Glutamatergic neuron (in vitro differentiated cells): ENCODE measurements at regions not wholly inside any gene's neighbourhood (a gene's known extent, or its start where the extent isn't known, plus 50 kb on each side); places are given as distances from the start of the nearest gene placed in this dataset.

Source experiments
- DNase-seq: peaks from one replicate; pipeline ENCODE4 v3.0.0; 2022
- H3K27ac Mint-ChIP-seq: one replicate; pipeline ENCODE4 v1.8.0; 2020; ENCODE audit warnings: mild to moderate bottlenecking, mixed read lengths, inconsistent platforms; ENCODE audit not compliant: unreplicated experiment
- H3K27me3 Mint-ChIP-seq: one replicate; pipeline ENCODE4 v1.8.0; 2020; ENCODE audit warnings: mild to moderate bottlenecking, moderate library complexity, mixed read lengths, inconsistent platforms; ENCODE audit not compliant: unreplicated experiment
- H3K36me3 Mint-ChIP-seq: one replicate; pipeline ENCODE4 v1.8.0; 2020; ENCODE audit warnings: mild to moderate bottlenecking, mixed read lengths, inconsistent platforms; ENCODE audit not compliant: unreplicated experiment
- H3K4me1 Mint-ChIP-seq: one replicate; pipeline ENCODE4 v1.8.0; 2020; ENCODE audit warnings: mild to moderate bottlenecking, low read depth, mixed read lengths, inconsistent platforms; ENCODE audit not compliant: unreplicated experiment
- H3K4me3 Mint-ChIP-seq: one replicate; pipeline ENCODE4 v1.8.0; 2020; ENCODE audit warnings: mild to moderate bottlenecking, mixed read lengths, inconsistent platforms; ENCODE audit not compliant: unreplicated experiment
- H3K9me3 Mint-ChIP-seq: one replicate; pipeline ENCODE4 v1.8.0; 2020; ENCODE audit warnings: mild to moderate bottlenecking, moderate library complexity, mixed read lengths, inconsistent platforms; ENCODE audit not compliant: unreplicated experiment
- TF ChIP-seq, protein P1 (sequence below): fragments of 200-600 bp; sonication (generic); IDR thresholded peaks from one replicate; pipeline ENCODE4 v1.5.0; 2021; ENCODE audit not compliant: partially characterized antibody, unreplicated experiment

DNA sequence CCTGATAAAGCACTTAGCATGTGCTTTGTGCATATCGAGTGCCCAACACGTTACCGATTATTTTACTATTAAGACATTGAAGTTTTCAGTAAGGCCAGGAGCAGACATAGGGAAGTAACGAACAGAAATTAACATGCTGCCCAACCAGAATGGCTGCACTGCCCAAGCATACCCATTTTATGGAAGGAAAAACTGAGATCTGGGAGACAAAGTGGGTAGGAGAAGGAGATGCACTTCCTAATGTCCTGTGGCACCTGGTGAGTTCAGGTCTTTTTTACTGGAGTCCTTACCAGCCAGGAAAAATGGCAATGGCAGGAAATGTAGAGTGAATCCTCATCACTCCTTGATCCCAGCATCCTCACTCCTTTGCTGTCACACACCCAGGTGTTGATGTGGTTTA, 768.5 kb downstream of the MED13L start:
- TF ChIP-seq, protein P1, sequence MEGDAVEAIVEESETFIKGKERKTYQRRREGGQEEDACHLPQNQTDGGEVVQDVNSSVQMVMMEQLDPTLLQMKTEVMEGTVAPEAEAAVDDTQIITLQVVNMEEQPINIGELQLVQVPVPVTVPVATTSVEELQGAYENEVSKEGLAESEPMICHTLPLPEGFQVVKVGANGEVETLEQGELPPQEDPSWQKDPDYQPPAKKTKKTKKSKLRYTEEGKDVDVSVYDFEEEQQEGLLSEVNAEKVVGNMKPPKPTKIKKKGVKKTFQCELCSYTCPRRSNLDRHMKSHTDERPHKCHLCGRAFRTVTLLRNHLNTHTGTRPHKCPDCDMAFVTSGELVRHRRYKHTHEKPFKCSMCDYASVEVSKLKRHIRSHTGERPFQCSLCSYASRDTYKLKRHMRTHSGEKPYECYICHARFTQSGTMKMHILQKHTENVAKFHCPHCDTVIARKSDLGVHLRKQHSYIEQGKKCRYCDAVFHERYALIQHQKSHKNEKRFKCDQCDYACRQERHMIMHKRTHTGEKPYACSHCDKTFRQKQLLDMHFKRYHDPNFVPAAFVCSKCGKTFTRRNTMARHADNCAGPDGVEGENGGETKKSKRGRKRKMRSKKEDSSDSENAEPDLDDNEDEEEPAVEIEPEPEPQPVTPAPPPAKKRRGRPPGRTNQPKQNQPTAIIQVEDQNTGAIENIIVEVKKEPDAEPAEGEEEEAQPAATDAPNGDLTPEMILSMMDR: no peak
- no peaks in the 10 kb centered on the region for H3K4me1 Mint-ChIP-seq
- peaks cover 3% of the 10 kb centered on the region for H3K27me3 Mint-ChIP-seq
- H3K27ac Mint-ChIP-seq: no peak overlapping the region
- DNase-seq: no peak
- H3K4me3 Mint-ChIP-seq: no peak overlapping the region
- H3K36me3 Mint-ChIP-seq: peaks cover 4% of the 10 kb centered on the region
- H3K9me3 Mint-ChIP-seq: peaks cover 2% of the 10 kb centered on the region

GRCh38 chr12:115507951-115508722, 769.4 kb downstream of the MED13L start:
- no peak overlapping the region for H3K4me3 Mint-ChIP-seq
- no peaks in the 10 kb centered on the region for H3K4me1 Mint-ChIP-seq
- peaks cover 3% of the 10 kb centered on the region for H3K27me3 Mint-ChIP-seq

GRCh38 chr12:115507560-115507889, 770.0 kb downstream of the MED13L start:
- Mint-ChIP-seq H3K36me3 (no peaks in the 10 kb centered on the region), H3K27me3 (peaks cover 3% of the 10 kb centered on the region), H3K9me3 (no peaks in the 10 kb centered on the region), H3K4me1 (no peaks in the 10 kb centered on the region), H3K27ac (no peak overlapping the region), H3K4me3 (no peak overlapping the region)
- TF ChIP-seq, protein P1: no peak
- DNase-seq: no peak

More at GRCh38 chr12:115507951-115508722, 769.4 kb downstream of the MED13L start:
- Mint-ChIP-seq H3K9me3 (no peaks in the 10 kb centered on the region), H3K27ac (no peak overlapping the region), H3K36me3 (no peaks in the 10 kb centered on the region)
- TF ChIP-seq, protein P1: no peak
- no peak for DNase-seq

GRCh38 chr12:115506822-115507559, 770.5 kb downstream of the MED13L start:
- no peaks in the 10 kb centered on the region for H3K9me3 Mint-ChIP-seq
- no peak overlapping the region for H3K4me3 Mint-ChIP-seq
- no peak for DNase-seq
- TF ChIP-seq, protein P1: no peak
- H3K27me3 Mint-ChIP-seq: peaks cover 3% of the 10 kb centered on the region
- H3K27ac Mint-ChIP-seq: no peak overlapping the region
- no peaks in the 10 kb centered on the region for H3K4me1 Mint-ChIP-seq
- H3K36me3 Mint-ChIP-seq: no peaks in the 10 kb centered on the region
